Hepatocyte (in vitro differentiated cells): ENCODE measurements at regions not wholly inside any gene's neighbourhood (a gene's known extent, or its start where the extent isn't known, plus 50 kb on each side); places are given as distances from the start of the nearest gene placed in this dataset.

Source experiments
- DNase-seq: peaks from one replicate; pipeline ENCODE4 v3.0.0-alpha.2; 2016; ENCODE audit warnings: low spot score
- H2AFZ ChIP-seq: fragments of 200-600 bp; sonication (generic); 2 replicates; pipeline ENCODE4 v1.6.0; 2016; ENCODE audit warnings: antibody characterized with exemption, mild to moderate bottlenecking
- H3K27ac ChIP-seq: fragments of 200-600 bp; sonication (generic); 2 replicates; pipeline ENCODE4 v1.5.1; 2016; ENCODE audit warnings: mild to moderate bottlenecking
- H3K27me3 ChIP-seq: fragments of 200-600 bp; sonication (generic); 2 replicates; pipeline ENCODE4 v1.6.1; 2016
- H3K36me3 ChIP-seq: fragments of 200-600 bp; sonication (generic); replicated peaks from 2 replicates; pipeline ENCODE4 v1.5.1; 2016; ENCODE audit warnings: low read depth; ENCODE audit not compliant: insufficient read depth
- H3K4me1 ChIP-seq: fragments of 200-600 bp; sonication (generic); 2 replicates; pipeline ENCODE4 v1.5.1; 2016; ENCODE audit warnings: mild to moderate bottlenecking, moderate library complexity; ENCODE audit not compliant: insufficient read depth
- H3K4me2 ChIP-seq: fragments of 200-600 bp; sonication (generic); 2 replicates; pipeline ENCODE4 v1.6.0; 2016
- H3K4me3 ChIP-seq: fragments of 200-600 bp; sonication (generic); 2 replicates; pipeline ENCODE4 v1.5.1; 2016; ENCODE audit warnings: mild to moderate bottlenecking
- H3K79me2 ChIP-seq: fragments of 200-600 bp; sonication (generic); 2 replicates; pipeline ENCODE4 v1.6.0; 2017; ENCODE audit warnings: mild to moderate bottlenecking
- H3K9me2 ChIP-seq: fragments of 200-600 bp; sonication (generic); replicated peaks from 2 replicates; pipeline ENCODE4 v1.6.0; 2017; ENCODE audit warnings: mild to moderate bottlenecking; ENCODE audit not compliant: insufficient read depth
- H3K9me3 ChIP-seq: fragments of 200-600 bp; sonication (generic); 2 replicates; pipeline ENCODE4 v1.5.1; 2016; ENCODE audit warnings: low read depth, mild to moderate bottlenecking
- H4K20me1 ChIP-seq: fragments of 200-600 bp; sonication (generic); 2 replicates; pipeline ENCODE4 v1.6.0; 2016; ENCODE audit warnings: mild to moderate bottlenecking; ENCODE audit not compliant: insufficient read depth, poor library complexity, severe bottlenecking
- EZH2 ChIP-seq: fragments of 200-600 bp; sonication (generic); IDR thresholded peaks from 2 replicates; pipeline ENCODE4 v1.6.1; 2016; ENCODE audit warnings: antibody characterized with exemption, mild to moderate bottlenecking, borderline replicate concordance
- EZH2phosphoT487 ChIP-seq: fragments of 200-600 bp; sonication (generic); IDR thresholded peaks from one replicate; pipeline ENCODE4 v1.6.1; 2018; ENCODE audit warnings: antibody characterized with exemption, mild to moderate bottlenecking, low read depth, moderate library complexity; ENCODE audit not compliant: unreplicated experiment, severe bottlenecking
- WGBS: methylation state at CpG from one replicate; pipeline ENCODE4 v1.1.6; 2016; ENCODE audit warnings: low lambda C conversion rate; ENCODE audit errors: missing lambda C conversion rate; 5-methylcytosine and 5-hydroxymethylcytosine counted together
- TF ChIP-seq, protein P1 (sequence below): fragments of 200-600 bp; sonication (generic); IDR thresholded peaks from 2 replicates; pipeline ENCODE4 v1.5.1; 2016; ENCODE audit warnings: antibody characterized with exemption, mild to moderate bottlenecking; ENCODE audit not compliant: poor library complexity

- no peak for DNase-seq
- TF ChIP-seq EZH2phosphoT487 (no peak), EZH2 (no peak)
- TF ChIP-seq, protein P1, sequence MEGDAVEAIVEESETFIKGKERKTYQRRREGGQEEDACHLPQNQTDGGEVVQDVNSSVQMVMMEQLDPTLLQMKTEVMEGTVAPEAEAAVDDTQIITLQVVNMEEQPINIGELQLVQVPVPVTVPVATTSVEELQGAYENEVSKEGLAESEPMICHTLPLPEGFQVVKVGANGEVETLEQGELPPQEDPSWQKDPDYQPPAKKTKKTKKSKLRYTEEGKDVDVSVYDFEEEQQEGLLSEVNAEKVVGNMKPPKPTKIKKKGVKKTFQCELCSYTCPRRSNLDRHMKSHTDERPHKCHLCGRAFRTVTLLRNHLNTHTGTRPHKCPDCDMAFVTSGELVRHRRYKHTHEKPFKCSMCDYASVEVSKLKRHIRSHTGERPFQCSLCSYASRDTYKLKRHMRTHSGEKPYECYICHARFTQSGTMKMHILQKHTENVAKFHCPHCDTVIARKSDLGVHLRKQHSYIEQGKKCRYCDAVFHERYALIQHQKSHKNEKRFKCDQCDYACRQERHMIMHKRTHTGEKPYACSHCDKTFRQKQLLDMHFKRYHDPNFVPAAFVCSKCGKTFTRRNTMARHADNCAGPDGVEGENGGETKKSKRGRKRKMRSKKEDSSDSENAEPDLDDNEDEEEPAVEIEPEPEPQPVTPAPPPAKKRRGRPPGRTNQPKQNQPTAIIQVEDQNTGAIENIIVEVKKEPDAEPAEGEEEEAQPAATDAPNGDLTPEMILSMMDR = no peak
- Histone ChIP-seq H2AFZ (no peak overlapping the region), H3K4me1 (no peaks in the 10 kb centered on the region), H3K9me3 (no peaks in the 10 kb centered on the region), H3K79me2 (no peaks in the 10 kb centered on the region), H3K36me3 (no peaks in the 10 kb centered on the region), H3K4me2 (no peak overlapping the region), H3K27me3 (no peaks in the 10 kb centered on the region), H4K20me1 (no peaks in the 10 kb centered on the region), H3K9me2 (no peaks in the 10 kb centered on the region), H3K27ac (no peak overlapping the region), H3K4me3 (no peak overlapping the region)
- WGBS = 83% methylated on average over 2 of the region's 2 CpGs
These were observed 226.9 kb downstream of the TPRG1 start for GRCh38 chr3:189398656-189399055.

- H3K27me3 ChIP-seq = no peaks in the 10 kb centered on the region
- WGBS = 90% methylated on average over 2 of the region's 2 CpGs
These were observed 229.4 kb downstream of the TPRG1 start for GRCh38 chr3:189401196-189401595.

DNA sequence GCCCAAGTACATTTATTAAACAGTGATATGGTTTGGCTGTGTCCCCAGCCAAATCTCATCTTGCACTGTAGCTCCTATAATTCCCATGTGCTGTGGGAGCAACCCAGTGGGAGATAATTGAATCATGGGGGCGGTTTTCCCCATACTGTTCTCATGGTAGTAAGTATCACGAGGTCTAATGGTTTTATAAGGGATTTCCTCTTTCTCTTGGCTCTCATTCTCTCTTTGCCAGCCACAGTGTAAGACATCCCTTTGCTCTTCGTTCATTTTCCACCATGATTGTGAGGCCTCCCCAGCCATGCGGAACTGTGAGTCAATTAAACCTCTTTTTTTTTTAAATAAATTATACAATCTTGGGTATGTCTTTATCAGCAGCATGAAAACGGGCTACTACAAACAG is 228.0 kb upstream of the TP63 start:
- whole genome bisulfite sequencing = 85% methylated on average over 5 of the region's 5 CpGs

More at GRCh38 chr3:189401196-189401595, 229.4 kb downstream of the TPRG1 start:
- H3K4me1 ChIP-seq = no peaks in the 10 kb centered on the region
- no peak overlapping the region for H3K4me2 ChIP-seq
- TF ChIP-seq EZH2phosphoT487 (no peak), EZH2 (no peak)
- TF ChIP-seq, protein P1 = no peak
- H4K20me1 ChIP-seq = no peaks in the 10 kb centered on the region
- DNase-seq = no peak
- H2AFZ ChIP-seq = no peak overlapping the region
- H3K36me3 ChIP-seq = no peaks in the 10 kb centered on the region
- H3K9me2 ChIP-seq = no peaks in the 10 kb centered on the region
- H3K79me2 ChIP-seq = no peaks in the 10 kb centered on the region
- no peak overlapping the region for H3K27ac ChIP-seq
- no peaks in the 10 kb centered on the region for H3K9me3 ChIP-seq
- no peak overlapping the region for H3K4me3 ChIP-seq

More for the DNA sequence above, 228.0 kb upstream of the TP63 start:
- Histone ChIP-seq H3K4me1 (no peaks in the 10 kb centered on the region), H3K27me3 (no peaks in the 10 kb centered on the region), H4K20me1 (no peaks in the 10 kb centered on the region), H3K4me2 (no peak overlapping the region), H3K27ac (no peak overlapping the region), H3K79me2 (no peaks in the 10 kb centered on the region), H2AFZ (no peak overlapping the region), H3K9me2 (no peaks in the 10 kb centered on the region), H3K9me3 (no peaks in the 10 kb centered on the region), H3K36me3 (no peaks in the 10 kb centered on the region), H3K4me3 (no peak overlapping the region)
- TF ChIP-seq EZH2phosphoT487 = no peak
- no peak for TF ChIP-seq EZH2
- TF ChIP-seq, protein P1 = no peak
- no peak for DNase-seq
